Myocyte (in vitro differentiated cells): ENCODE measurements at regions not wholly inside any gene's neighbourhood (a gene's known extent, or its start where the extent isn't known, plus 50 kb on each side); places are given as distances from the start of the nearest gene placed in this dataset.

Source experiments
- DNase-seq: peaks from one replicate; pipeline ENCODE4 v3.0.0-alpha.2; 2012; ENCODE audit warnings: low read depth

DNA sequence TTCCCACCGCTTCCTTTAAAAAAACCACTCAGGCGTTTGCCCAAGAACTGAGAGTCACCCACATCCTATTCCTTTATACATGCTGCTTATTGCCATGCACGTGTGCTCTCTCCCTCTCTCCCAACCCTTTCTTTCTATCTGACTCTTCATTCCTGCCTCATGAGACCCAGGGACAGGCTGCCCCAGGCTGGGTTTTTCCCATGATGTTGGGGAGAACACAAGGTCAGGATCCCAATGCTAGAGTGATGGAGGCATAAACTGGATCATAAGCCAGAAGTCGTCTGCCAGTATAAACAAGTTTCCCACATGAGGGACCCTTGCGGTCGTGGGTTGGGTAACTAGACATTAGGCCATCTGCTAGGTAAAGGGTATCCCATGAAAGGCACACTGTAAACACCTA is 64.9 kb downstream of the CD2 start:
- DNase-seq = no peak

DNA sequence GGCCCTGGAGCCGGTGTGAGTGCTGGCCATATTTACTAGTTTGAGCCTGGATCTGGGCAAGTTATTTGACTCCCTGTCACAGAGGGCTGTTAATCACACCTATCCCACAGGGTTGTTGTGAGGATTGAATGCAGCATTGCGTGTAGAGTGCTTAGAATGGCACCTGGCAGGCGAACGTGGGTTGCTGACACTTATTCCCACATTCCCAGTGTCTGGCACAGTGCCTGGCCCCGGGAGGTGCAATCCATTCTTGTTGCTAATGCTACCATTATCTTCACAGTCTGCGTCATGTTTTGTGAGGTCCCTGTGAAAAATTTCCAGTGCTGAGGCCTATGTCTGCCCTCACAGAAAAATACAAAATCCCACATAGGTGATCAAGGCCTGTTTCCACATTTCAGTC is 66.1 kb downstream of the CD2 start:
- DNase-seq = peak; percentile 74

DNA sequence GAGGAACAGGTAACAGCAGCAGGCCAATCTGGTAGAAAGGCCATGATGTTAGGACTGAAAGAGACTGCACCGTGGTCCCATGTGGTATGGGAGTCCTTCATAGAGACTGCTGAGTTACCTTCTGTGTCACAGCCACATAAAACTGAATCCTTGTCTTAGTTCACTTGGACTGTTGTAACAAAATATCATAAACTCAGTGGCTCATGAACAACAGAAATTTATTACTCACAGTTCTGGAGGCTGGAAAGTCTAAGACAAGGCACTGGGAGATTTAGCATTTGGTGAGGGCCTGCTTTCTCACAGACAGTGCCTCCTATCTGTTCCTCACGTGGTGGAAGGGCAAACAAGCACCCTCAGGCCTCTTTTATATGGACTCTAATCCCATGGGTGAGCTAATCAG is 67.5 kb downstream of the CD2 start:
- DNase-seq = no peak

DNA sequence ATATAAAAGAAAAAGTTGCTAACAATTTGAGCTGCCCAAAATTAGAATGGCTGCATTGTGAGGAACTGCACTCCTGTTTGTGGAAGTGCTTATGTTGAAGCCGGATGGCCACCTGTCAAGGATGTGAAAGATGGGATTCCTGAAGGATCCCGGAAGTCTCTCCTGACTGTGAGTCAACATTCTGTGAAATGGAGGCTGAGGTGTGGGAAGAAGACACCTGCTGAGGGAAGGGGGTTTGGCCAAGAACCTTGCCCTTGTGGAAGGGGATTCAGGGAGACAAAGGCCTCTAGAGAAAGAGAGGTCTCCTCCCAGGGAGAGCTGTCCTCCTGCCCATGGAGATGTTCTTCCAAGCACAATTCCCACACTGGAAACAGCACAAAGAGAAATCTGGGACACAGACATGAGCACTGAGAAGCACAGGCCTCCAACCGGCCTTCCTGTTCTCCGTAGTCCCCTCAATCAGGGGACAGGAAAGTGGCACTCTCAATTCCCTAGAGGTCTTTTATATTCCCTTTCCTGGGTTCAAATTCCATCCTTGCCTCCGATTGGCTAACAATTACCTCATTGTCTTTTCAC is 70.5 kb downstream of the CD2 start:
- DNase-seq = peak; percentile 88

GRCh38 chr1:116825207-116825719 is 71.0 kb downstream of the CD2 start:
- peak; percentile 98 for DNase-seq

GRCh38 chr1:116825720-116826438 is 71.6 kb downstream of the CD2 start:
- DNase-seq = peak; percentile 79

GRCh38 chr1:116826818-116827606 is 72.8 kb downstream of the CD2 start:
- peak; percentile 66 for DNase-seq

- no peak for DNase-seq
Measured at GRCh38 chr1:116827607-116828105, 73.4 kb downstream of the CD2 start.

GRCh38 chr1:116832308-116832931 is 77.3 kb upstream of the PTGFRN start:
- no peak for DNase-seq

- no peak for DNase-seq
Measured at GRCh38 chr1:116832932-116833578, 76.7 kb upstream of the PTGFRN start.

GRCh38 chr1:116833718-116834117 is 76.0 kb upstream of the PTGFRN start:
- no peak for DNase-seq

DNA sequence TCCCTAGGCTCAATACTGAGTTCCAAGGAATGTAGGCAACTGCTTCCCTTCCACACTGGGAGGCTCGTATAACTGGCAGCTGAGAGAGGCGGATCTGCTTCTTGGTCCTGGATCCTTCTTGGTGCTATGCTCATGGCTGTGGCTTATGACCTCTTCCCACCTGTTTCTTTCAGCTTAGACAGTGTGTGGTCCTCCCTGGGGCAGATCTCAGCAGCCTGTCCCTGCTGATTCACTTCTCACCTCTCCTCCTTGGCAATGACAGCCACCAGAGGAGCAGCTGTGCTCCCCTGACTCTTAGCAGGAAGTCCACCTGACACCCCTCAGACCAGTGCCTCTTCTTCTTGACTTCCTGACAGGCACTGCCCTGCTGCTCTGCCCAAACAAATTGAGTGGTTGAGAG is 75.1 kb upstream of the PTGFRN start:
- peak; percentile 92 for DNase-seq

GRCh38 chr1:116835161-116835560 is 74.6 kb upstream of the PTGFRN start:
- no peak for DNase-seq

DNA sequence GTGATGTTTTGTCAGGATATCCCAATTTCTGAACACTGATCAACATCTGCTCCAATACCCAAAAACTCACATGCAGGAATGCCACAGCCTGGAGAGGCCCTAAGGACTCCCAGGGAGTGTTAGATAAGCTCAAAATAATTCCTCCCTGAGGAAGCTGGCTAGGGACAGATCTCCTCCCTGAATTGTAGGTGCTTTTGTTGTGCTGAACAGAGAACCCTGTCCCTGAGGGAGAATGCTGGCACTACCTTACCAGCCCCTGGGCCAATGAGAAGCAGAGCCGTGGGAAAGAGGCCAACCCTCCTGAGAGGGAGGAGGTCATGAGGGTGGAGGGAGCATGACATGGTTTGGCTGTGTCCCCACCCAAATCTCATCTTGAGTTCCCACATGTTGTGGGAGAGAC is 73.6 kb upstream of the PTGFRN start:
- DNase-seq = no peak

DNA sequence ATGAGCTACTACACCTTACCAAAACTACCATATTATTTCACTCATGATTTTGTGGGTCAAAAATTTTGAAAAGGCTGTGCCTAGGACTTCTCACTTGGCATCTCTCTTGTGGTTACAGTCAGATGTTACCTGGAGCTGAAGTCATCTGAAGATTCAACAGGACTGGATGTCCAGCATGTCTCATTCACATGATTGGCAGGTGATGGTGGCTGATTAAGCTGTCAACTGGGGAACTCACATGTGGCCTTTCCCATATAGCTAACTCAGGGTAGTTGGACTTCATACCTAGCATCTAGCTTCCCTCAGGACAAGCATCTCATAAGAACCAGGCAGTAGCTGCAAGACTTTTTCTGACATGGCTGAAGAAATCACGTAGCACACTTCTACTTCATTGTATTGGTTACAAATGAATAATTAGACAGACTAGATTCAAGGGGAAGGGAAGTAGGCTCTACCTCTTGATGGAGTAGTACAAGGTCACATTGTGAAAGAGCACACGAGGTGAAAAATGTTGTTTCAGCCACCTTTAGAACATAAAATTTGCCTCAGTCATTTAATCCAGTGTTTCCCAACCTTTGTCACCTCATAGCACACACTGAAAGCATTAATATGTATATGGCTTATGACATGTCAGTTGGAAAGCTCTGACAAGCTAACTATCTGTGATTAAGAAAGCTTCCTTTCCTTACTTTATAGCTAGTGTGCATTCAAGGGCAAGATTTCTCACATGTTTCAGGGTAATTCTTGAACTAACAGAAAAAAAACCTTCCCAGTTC is 68.0 kb upstream of the PTGFRN start:
- no peak for DNase-seq

- DNase-seq = no peak
Measured at GRCh38 chr1:116842654-116843053, 67.1 kb upstream of the PTGFRN start.

GRCh38 chr1:116844775-116845174 is 64.9 kb upstream of the PTGFRN start:
- DNase-seq = no peak

DNA sequence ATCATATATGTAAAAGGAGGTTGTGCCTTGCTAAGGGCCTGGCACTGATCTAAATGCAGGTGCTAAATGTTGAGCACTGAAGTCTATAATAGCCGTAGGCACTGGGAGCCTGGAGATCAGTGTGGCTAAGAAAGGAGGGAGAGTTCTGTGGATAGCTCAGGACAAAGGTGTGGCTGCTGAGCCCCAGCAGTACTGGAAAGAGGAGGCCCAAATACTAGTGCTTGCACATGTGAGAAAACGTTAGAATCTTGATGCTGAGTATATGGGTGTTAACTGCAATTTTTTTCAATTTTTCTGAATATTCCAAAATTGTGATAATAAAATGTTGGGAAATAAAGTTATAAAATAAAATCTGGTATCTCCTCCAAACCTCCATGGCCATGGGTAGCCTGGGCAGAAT is 62.5 kb upstream of the PTGFRN start:
- DNase-seq = no peak

DNA sequence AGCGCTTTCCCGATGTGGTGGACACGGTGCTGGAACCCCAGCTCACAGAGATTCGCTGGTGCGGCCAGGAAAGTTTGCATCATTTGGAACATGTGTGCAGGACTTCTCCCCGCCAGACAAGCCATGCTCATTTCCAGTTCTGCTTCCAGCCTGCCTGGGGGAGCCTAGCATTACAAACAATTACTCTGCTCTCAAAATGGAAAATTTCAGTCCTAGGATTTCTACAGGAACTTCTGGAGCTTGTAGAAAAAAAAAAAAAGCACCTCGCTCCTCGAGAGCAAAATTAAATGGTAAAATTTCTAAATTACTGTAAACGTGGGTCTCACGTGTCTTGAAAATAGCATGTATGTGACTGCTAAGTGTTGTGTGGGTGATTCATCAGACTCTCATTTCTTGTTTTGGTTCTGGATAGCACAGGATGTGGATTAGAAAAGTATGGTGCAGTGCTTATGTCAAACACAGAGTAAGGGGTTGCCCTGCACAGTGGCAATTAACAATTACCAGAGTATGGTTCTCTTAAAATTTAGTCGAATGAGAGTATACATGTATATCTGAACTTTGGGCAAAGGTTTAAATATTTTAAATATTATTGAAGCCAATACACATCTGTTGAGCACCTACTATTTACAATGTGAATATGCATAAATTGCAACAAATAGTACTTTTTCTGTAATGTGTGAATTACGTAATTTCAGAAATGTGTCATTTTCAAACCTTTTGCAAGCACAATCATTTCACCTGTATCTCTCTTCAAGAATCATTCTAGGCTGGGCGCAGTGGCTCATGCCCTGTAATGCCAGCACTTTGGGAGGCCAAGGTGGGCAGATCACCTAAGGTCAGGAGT is 61.8 kb upstream of the PTGFRN start:
- DNase-seq = peak; percentile 40
